ENCODE measurements at regions not wholly inside any gene's neighbourhood (a gene's known extent, or its start where the extent isn't known, plus 50 kb on each side); places are given as distances from the start of the nearest gene placed in this dataset.

GRCh38 chr6:27836783-27837624 is 75.2 kb downstream of the OR2B2 start:
- Histone ChIP-seq H2AFZ (ENCODE audit: low read length) (no peak overlapping the region), H4K20me1 (ENCODE audit: control insufficient read depth, insufficient read depth, insufficient read length) (no peaks in the 10 kb centered on the region), H3K9me3 (ENCODE audit: control insufficient read depth, low read depth, low read length) (no peaks in the 10 kb centered on the region), H3K9ac (ENCODE audit: extremely low read depth, insufficient read length, low read length) (peak overlapping the region; percentile 99), H3K27me3 (ENCODE audit: insufficient read depth, low read length) (no peaks in the 10 kb centered on the region), H3K14ac (ENCODE audit: insufficient read depth, low read length) (peak overlapping the region; percentile 95; the same call in 1 of the 2 replicates), H2BK20ac (ENCODE audit: low read depth, low read length, poor library complexity, severe bottlenecking) (no peak overlapping the region), H2BK15ac (ENCODE audit: low read depth, low read length) (no peak overlapping the region), H4K8ac (replicated peaks; ENCODE audit: insufficient read length, low read depth, low read length) (peak overlapping the region; percentile 94), H2BK120ac (ENCODE audit: low read depth, low read length, poor library complexity, severe bottlenecking) (peak overlapping the region; percentile 44), H3T11ph (ENCODE audit: low read length) (peak overlapping the region; percentile 20), H3K18ac (ENCODE audit: insufficient read length, low read depth, low read length) (peak overlapping the region; percentile 98), H3K23me2 (ENCODE audit: insufficient read length, low read depth, low read length, poor library complexity, severe bottlenecking) (peaks cover 8% of the 10 kb centered on the region), H3K56ac (ENCODE audit: insufficient read length, low read depth, low read length) (peak overlapping the region; percentile 99), H2BK5ac (ENCODE audit: insufficient read length, low read length) (peak overlapping the region; percentile 91), H3K27ac (ENCODE audit: insufficient read length, low read depth, low read length) (peak overlapping the region; percentile 99), H3K4ac (ENCODE audit: low read depth, low read length) (peak overlapping the region; percentile 84; the same call in 1 of the 2 replicates), H3K4me2 (ENCODE audit: insufficient read depth, insufficient read length, low read length) (peak overlapping the region; percentile 78), H3K23ac (ENCODE audit: insufficient read length, low read depth, low read length) (peak overlapping the region; percentile 76), H4K5ac (ENCODE audit: insufficient read length, low read depth, low read length) (peak overlapping the region; percentile 98), H3K79me2 (ENCODE audit: insufficient read depth, low read length) (no peaks in the 10 kb centered on the region), H2AK5ac (ENCODE audit: insufficient read length, low read length) (peak overlapping the region; percentile 56), H2BK12ac (ENCODE audit: insufficient read length, low read depth, low read length) (no peak overlapping the region), H4K91ac (ENCODE audit: insufficient read length, low read depth, low read length) (no peak overlapping the region), H3K4me1 (ENCODE audit: insufficient read depth, low read length) (no peaks in the 10 kb centered on the region), H3K79me1 (ENCODE audit: insufficient read depth, low read depth, low read length, poor library complexity, severe bottlenecking) (no peaks in the 10 kb centered on the region)
- no peak overlapping the region for H3K27ac Mint-ChIP-seq
- WGBS (ENCODE audit: extremely low coverage, insufficient read length, low lambda C conversion rate) = no CpG with 5 or more reads among the region's 25 CpGs
- H3K27me3 Mint-ChIP-seq (ENCODE audit: low read depth) = no peaks in the 10 kb centered on the region; the same call in 1 of the 2 replicates
- H3K9me3 Mint-ChIP-seq = no peaks in the 10 kb centered on the region
- H3K36me3 Mint-ChIP-seq (ENCODE audit: insufficient read depth in 1 of 3, low read depth in 3 of 3) = no peaks in the 10 kb centered on the region; a peak in 1 of 7 replicates
- no peak for TF ChIP-seq CTCF (conservative IDR thresholded peaks at IDR 0.05)
- DNase-seq = peak; percentile 58
- no peak overlapping the region for H3K4me3 Mint-ChIP-seq
- H3K4me1 Mint-ChIP-seq = peaks cover 14 to 27% of the 10 kb centered on the region in 2 experiments
